ENCODE measurements at regions not wholly inside any gene's neighbourhood (a gene's known extent, or its start where the extent isn't known, plus 50 kb on each side); places are given as distances from the start of the nearest gene placed in this dataset.

DNA sequence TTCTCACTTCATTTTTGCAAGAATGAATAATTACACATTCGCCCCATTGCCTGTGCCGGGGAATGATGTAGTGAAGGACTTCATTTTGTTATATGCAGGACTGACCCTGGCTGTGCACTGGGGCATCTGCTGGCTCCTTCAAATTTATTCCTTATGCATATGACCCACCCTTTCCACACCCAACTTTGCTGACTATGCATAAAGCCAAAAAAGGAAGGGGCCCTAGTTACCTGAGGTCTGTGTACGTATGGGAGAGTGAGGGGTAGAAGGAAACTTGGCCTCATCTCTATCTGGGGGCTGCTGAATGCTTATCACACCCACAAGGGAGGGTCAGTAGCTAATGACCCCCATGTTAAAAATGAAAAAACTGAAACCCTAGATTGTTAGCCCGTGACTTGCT, 259.6 kb downstream of the SMARCA2 start:
- no peak for TF ChIP-seq EZH2 (IDR thresholded peaks at IDR 0.05; ENCODE audit: low read length, missing control alignments)
- TF ChIP-seq, protein P1, sequence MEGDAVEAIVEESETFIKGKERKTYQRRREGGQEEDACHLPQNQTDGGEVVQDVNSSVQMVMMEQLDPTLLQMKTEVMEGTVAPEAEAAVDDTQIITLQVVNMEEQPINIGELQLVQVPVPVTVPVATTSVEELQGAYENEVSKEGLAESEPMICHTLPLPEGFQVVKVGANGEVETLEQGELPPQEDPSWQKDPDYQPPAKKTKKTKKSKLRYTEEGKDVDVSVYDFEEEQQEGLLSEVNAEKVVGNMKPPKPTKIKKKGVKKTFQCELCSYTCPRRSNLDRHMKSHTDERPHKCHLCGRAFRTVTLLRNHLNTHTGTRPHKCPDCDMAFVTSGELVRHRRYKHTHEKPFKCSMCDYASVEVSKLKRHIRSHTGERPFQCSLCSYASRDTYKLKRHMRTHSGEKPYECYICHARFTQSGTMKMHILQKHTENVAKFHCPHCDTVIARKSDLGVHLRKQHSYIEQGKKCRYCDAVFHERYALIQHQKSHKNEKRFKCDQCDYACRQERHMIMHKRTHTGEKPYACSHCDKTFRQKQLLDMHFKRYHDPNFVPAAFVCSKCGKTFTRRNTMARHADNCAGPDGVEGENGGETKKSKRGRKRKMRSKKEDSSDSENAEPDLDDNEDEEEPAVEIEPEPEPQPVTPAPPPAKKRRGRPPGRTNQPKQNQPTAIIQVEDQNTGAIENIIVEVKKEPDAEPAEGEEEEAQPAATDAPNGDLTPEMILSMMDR (conservative IDR thresholded peaks at IDR 0.05 in 1 of 2, IDR thresholded peaks at IDR 0.05 in 1 of 2; ENCODE audit: low read depth in 1 of 2, low read length in 2 of 2): no peak

All from fibroblast of lung (primary cell).